HG03045 (cell line): ENCODE measurements at regions not wholly inside any gene's neighbourhood (a gene's known extent, or its start where the extent isn't known, plus 50 kb on each side); places are given as distances from the start of the nearest gene placed in this dataset.
"Not testable (repeated sequence)": the region's sequence is repeated elsewhere in the genome, so short reads cannot be mapped to it uniquely, and the experiment has no call there.

Source experiments
- ATAC-seq: cut with Tn5 transposase; IDR thresholded peaks from one replicate; pipeline ENCODE4 v1.9.1; 2021; ENCODE audit warnings: mild to moderate bottlenecking, moderate library complexity; ENCODE audit not compliant: unreplicated experiment

DNA sequence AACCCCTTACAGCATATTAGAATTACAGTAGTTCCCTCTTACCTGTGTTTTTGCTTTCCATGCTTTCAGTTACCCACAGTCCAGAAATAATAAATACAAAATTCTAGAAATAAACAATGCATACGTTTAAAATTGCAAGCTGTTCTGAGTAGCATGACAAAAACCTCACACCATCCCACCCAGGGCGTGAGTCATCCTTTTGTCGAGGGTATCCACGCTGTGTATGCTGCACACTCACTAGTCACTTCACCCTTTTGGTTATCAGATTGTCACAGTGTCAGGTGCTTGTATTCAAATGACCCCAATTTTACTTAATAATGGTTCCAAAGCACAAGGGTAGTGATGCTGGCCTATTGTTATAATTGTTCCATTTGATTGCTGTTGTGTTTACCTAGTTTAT is 72.5 kb upstream of the P3H2 start:
- no peak for ATAC-seq

GRCh38 chr3:190192739-190193138 is 72.0 kb upstream of the P3H2 start:
- no peak for ATAC-seq

GRCh38 chr3:190192087-190192486 is 71.4 kb upstream of the P3H2 start:
- ATAC-seq: no peak

- no peak for ATAC-seq
These were observed 67.5 kb upstream of the P3H2 start for GRCh38 chr3:190188197-190188596.

DNA sequence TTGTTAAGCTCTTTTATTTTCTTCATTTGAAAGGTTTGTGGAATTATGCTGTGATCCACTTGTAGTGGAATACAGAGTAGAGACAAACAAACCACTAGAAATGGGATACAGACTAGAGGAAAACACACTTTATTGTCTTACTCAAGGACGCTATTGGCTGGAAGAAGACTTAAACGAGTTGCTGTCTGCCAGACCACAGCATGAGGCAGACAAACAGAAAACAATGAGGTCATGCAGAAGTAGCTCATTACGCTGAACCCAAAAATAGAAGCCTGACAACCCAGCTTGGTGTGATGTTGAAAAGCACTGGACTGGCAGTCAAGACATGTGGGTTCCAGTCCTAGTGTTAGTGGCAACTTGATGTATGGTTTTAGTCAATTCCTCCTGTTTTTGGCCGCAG is 62.4 kb upstream of the P3H2 start:
- ATAC-seq: no peak

DNA sequence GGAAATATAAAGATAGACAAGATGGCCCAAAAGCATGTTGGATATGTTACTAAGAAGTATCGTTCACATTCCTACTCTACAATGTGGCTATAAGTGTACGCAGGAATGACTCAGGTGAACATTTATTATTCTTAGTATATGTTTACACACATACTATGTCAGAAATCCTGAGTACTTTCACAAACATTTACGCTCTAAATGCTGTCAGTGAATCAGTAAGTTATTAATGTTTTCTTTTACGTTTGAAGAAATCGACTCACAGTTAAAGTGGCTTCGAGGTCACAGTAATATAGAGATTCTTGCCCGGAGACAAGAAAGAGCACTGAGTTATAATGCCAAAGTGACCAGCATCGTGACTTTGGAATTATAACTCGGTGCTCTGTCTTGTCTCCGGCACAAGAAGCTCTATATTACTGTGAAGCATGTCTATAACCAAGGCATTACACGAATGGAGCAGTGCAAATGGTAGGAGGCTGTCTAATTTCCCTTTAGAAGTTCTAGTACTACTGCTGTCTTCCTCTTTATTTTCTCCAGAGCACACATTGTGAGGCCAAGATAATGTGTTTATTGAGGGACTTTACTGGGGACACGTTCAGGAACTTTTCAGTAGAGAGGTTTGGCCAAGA is 61.8 kb upstream of the P3H2 start:
- ATAC-seq: no peak

GRCh38 chr3:190180268-190180667 is 59.6 kb upstream of the P3H2 start:
- ATAC-seq: no peak

GRCh38 chr3:190178779-190179178 is 58.1 kb upstream of the P3H2 start:
- no peak for ATAC-seq

DNA sequence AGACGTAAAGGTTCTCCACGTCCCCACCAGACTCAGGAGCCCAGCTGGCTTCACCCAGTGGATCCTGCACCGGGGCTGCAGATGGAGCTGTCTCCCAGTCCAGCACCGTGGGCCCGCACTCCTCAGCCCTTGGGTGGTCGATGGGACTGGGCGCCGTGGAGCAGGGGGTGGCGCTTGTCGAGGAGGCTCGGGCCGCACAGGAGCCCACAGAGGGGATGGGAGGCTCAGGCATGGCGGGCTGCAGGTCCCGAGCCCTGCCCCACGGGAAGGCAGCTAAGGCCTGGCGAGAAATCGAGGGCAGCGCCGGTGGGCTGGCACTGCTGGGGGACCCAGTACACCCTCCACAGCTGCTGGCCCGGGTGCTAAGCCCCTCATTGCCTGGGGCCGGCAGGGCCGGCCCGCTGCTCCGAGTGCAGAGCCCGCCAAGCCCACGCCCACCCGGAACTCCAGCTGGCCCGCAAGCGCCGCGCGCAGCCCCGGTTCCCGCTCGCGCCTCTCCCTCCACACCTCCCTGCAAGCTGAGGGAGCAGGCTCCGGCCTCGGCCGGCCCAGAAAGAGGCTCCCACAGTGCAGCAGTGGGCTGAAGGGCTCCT is 56.3 kb upstream of the P3H2 start:
- ATAC-seq: not testable (repeated sequence)

- ATAC-seq: not testable (repeated sequence)
These were observed 55.4 kb upstream of the P3H2 start for GRCh38 chr3:190176106-190176505.

DNA sequence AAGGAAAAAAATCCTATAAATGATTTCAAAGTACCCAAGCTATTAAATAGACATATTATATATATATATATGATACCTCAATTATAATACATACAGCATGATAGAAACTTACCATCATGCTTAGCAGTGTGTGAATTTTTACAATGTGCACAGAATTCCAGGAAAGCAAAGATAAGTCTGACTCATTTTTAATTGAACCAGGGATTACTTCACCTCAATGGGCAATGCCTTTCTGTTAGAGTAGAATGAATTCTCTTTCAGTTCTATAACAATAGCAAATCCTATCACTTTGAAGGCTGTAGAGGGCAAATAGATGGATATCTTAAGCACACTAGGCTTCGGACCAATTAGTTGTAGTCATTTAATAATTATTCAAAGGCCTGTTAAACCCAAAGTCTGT is 54.8 kb upstream of the P3H2 start:
- ATAC-seq: no peak

GRCh38 chr3:190174471-190174870 is 53.8 kb upstream of the P3H2 start:
- ATAC-seq: no peak

- ATAC-seq: no peak
These were observed 52.7 kb upstream of the P3H2 start for GRCh38 chr3:190173426-190173825.

DNA sequence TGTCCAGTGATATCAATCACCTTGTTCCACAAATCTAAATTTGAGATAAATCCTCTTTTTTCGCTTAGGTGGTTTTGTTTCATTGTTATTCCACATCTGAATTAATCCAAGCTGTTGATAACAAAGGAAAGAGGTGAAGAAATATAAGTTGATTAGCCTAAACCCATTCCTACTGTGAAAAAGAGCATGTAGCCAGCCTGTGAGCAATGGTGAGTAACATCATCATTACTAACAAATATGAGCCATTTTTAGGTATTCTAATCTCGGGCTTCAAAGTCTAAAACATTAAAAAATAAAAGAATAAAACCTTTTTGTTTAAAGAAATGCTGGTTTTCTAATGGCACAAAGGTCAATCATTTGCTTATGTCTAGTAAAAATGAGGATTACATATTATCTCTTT is 52.1 kb upstream of the P3H2 start:
- no peak for ATAC-seq
